ENCODE measurements at regions not wholly inside any gene's neighbourhood (a gene's known extent, or its start where the extent isn't known, plus 50 kb on each side); places are given as distances from the start of the nearest gene placed in this dataset.
"Not testable (repeated sequence)": the region's sequence is repeated elsewhere in the genome, so short reads cannot be mapped to it uniquely, and the experiment has no call there.

GRCh38 chr7:10507032-10507431 is 466.6 kb upstream of the PHF14 start:
- intact Hi-C loops (cut with DNase I), result no loop called here
- H3K27ac ChIP-seq, result no peak overlapping the region
- ATAC-seq (no peak), DNase-seq (no peak)
- no peak overlapping the region for H3K4me3 ChIP-seq
- TF ChIP-seq, protein P1, sequence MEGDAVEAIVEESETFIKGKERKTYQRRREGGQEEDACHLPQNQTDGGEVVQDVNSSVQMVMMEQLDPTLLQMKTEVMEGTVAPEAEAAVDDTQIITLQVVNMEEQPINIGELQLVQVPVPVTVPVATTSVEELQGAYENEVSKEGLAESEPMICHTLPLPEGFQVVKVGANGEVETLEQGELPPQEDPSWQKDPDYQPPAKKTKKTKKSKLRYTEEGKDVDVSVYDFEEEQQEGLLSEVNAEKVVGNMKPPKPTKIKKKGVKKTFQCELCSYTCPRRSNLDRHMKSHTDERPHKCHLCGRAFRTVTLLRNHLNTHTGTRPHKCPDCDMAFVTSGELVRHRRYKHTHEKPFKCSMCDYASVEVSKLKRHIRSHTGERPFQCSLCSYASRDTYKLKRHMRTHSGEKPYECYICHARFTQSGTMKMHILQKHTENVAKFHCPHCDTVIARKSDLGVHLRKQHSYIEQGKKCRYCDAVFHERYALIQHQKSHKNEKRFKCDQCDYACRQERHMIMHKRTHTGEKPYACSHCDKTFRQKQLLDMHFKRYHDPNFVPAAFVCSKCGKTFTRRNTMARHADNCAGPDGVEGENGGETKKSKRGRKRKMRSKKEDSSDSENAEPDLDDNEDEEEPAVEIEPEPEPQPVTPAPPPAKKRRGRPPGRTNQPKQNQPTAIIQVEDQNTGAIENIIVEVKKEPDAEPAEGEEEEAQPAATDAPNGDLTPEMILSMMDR (IDR thresholded peaks at IDR 0.05), result no peak
- H3K9me3 ChIP-seq, result peaks cover 4% of the 10 kb centered on the region
- H3K4me1 ChIP-seq, result no peaks in the 10 kb centered on the region
- no peaks in the 10 kb centered on the region for H3K36me3 ChIP-seq
- H3K27me3 ChIP-seq, result no peaks in the 10 kb centered on the region

DNA sequence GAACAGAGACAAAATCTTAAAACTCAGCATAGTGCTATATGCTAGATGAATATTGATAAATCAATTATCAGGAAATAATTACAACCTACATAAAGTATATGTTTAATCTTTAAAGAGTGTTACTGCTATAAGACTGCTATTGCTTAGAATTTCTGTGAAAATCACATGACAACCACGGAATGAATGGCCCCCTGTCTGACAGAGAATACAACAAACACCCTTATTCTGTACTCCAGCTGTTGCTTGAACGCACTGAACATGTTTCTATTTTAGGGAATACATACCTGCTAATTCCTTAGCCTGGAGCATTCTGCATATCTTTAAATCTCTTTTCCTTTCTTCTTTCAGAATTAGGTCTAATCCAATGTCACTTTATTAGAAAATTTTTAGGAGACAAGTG is 452.4 kb upstream of the PHF14 start:
- no peaks in the 10 kb centered on the region for H3K27me3 ChIP-seq
- no peak for ATAC-seq
- H3K4me3 ChIP-seq, result no peak overlapping the region
- DNase-seq, result no peak
- H3K27ac ChIP-seq, result no peak overlapping the region
- H3K9me3 ChIP-seq, result no peaks in the 10 kb centered on the region
- intact Hi-C loops (cut with DNase I), result no loop called here
- H3K36me3 ChIP-seq, result no peaks in the 10 kb centered on the region
- no peaks in the 10 kb centered on the region for H3K4me1 ChIP-seq
- TF ChIP-seq, protein P1 (IDR thresholded peaks at IDR 0.05), result no peak

DNA sequence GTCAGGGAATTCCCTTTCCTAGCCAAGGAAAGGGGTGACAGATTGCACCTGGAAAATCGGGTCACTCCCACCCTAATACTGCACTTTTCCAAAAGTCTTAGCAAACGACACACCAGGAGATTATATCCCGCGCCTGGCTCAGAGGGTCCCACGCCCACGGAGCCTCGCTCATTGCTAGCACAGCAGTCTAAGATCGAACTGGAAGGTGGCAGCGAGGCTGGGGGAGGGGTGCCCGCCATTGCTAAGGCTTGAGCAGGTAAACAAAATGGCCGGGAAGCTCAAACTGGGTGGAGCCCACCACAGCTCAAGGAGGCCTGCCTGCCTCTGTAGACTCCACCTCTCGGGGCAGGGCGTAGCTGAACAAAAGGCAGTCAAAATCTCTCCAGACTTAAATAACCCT is 440.2 kb upstream of the PHF14 start:
- H3K27me3 ChIP-seq; ATAC-seq; intact Hi-C loops (cut with DNase I); H3K4me3 ChIP-seq; H3K9me3 ChIP-seq; H3K27ac ChIP-seq; H3K4me1 ChIP-seq; H3K36me3 ChIP-seq: not testable (repeated sequence)
- peak; percentile 33 for DNase-seq

GRCh38 chr7:10536561-10536960 is 437.1 kb upstream of the PHF14 start:
- H3K4me3 ChIP-seq, result no peak overlapping the region

GRCh38 chr7:10537764-10538163 is 435.9 kb upstream of the PHF14 start:
- no peaks in the 10 kb centered on the region for H3K4me1 ChIP-seq
- DNase-seq (no peak), ATAC-seq (no peak)
- H3K27me3 ChIP-seq, result no peaks in the 10 kb centered on the region
- TF ChIP-seq, protein P1 (IDR thresholded peaks at IDR 0.05), result no peak
- no peaks in the 10 kb centered on the region for H3K36me3 ChIP-seq
- H3K9me3 ChIP-seq, result no peaks in the 10 kb centered on the region
- no peak overlapping the region for H3K4me3 ChIP-seq
- no peak overlapping the region for H3K27ac ChIP-seq
- intact Hi-C loops (cut with DNase I), result no loop called here

More at GRCh38 chr7:10536561-10536960, 437.1 kb upstream of the PHF14 start:
- H3K27ac ChIP-seq, result no peak overlapping the region
- ATAC-seq, result no peak
- H3K36me3 ChIP-seq, result no peaks in the 10 kb centered on the region
- TF ChIP-seq, protein P1 (IDR thresholded peaks at IDR 0.05), result no peak
- H3K4me1 ChIP-seq, result no peaks in the 10 kb centered on the region
- intact Hi-C loops (cut with DNase I), result no loop called here
- H3K9me3 ChIP-seq, result peaks cover 4% of the 10 kb centered on the region
- H3K27me3 ChIP-seq, result no peaks in the 10 kb centered on the region
- no peak for DNase-seq

GRCh38 chr7:10557375-10557774 is 416.3 kb upstream of the PHF14 start:
- intact Hi-C loops (cut with DNase I), result no loop called here
- ATAC-seq, result no peak
- Histone ChIP-seq H3K36me3 (no peaks in the 10 kb centered on the region), H3K27ac (no peak overlapping the region), H3K27me3 (no peaks in the 10 kb centered on the region), H3K4me3 (no peak overlapping the region), H3K4me1 (no peaks in the 10 kb centered on the region), H3K9me3 (no peaks in the 10 kb centered on the region)
- DNase-seq, result no peak
- TF ChIP-seq, protein P1 (IDR thresholded peaks at IDR 0.05), result no peak

All from upper lobe of right lung (tissue), 1 donor.